Fibroblast of the aortic adventitia (primary cell): ENCODE measurements at regions not wholly inside any gene's neighbourhood (a gene's known extent, or its start where the extent isn't known, plus 50 kb on each side); places are given as distances from the start of the nearest gene placed in this dataset.
"Not testable (repeated sequence)": the region's sequence is repeated elsewhere in the genome, so short reads cannot be mapped to it uniquely, and the experiment has no call there.

Experiments
- DNase-seq: peaks from one replicate; pipeline ENCODE4 v3.0.0-alpha.2; 2010; ENCODE audit warnings: low read depth
- H3K4me3 ChIP-seq: 2 replicates; pipeline ENCODE4 v1.5.1; 2011; ENCODE audit warnings: low read depth, mild to moderate bottlenecking, control low read depth, low read length, moderate library complexity
- TF ChIP-seq, protein P1 (sequence below): IDR thresholded peaks from 2 replicates; pipeline ENCODE4 v1.5.1; 2011; ENCODE audit warnings: mild to moderate bottlenecking, low read length, control low read depth, inconsistent platforms; ENCODE audit not compliant: insufficient read depth

DNA sequence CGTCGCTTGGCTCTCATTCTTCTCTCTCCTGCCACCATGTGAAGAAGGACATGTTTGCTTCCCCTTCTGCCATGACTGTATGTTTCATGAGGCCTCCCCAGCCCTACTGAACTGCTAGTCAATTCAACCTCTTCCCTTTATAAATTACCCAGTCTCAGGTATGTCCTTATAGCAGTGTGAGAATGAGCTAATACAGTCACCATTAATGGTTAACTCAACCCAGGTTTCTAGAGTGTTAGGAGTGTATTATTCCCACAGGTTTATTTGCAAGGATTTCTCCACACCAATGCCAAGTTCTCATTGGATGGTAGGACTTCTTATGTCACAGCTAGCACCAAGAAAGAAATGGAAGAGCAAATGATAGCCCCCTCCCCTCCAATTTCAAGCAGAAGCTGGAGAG, 71.9 kb downstream of the DYNAP start:
- no peak for DNase-seq
- TF ChIP-seq, protein P1, sequence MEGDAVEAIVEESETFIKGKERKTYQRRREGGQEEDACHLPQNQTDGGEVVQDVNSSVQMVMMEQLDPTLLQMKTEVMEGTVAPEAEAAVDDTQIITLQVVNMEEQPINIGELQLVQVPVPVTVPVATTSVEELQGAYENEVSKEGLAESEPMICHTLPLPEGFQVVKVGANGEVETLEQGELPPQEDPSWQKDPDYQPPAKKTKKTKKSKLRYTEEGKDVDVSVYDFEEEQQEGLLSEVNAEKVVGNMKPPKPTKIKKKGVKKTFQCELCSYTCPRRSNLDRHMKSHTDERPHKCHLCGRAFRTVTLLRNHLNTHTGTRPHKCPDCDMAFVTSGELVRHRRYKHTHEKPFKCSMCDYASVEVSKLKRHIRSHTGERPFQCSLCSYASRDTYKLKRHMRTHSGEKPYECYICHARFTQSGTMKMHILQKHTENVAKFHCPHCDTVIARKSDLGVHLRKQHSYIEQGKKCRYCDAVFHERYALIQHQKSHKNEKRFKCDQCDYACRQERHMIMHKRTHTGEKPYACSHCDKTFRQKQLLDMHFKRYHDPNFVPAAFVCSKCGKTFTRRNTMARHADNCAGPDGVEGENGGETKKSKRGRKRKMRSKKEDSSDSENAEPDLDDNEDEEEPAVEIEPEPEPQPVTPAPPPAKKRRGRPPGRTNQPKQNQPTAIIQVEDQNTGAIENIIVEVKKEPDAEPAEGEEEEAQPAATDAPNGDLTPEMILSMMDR: no peak
- no peak overlapping the region for H3K4me3 ChIP-seq

DNA sequence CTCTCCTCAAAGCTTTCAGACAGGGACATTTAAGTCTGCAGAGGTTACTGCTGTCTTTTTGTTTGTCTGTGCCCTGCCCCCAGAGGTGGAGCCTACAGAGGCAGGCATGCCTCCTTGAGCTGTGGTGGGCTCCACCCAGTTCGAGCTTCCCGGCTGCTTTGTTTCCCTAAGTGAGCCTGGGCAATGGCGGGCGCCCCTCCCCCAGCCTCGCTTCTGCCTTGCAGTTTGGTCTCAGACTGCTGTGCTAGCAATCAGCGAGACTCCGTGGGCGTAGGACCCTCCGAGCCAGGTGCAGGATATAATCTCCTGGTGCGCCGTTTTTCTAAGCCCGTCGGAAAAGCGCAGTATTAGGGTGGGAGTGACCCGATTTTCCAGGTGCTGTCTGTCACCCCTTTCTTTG, 78.7 kb downstream of the DYNAP start:
- DNase-seq, H3K4me3 ChIP-seq: not testable (repeated sequence)

DNA sequence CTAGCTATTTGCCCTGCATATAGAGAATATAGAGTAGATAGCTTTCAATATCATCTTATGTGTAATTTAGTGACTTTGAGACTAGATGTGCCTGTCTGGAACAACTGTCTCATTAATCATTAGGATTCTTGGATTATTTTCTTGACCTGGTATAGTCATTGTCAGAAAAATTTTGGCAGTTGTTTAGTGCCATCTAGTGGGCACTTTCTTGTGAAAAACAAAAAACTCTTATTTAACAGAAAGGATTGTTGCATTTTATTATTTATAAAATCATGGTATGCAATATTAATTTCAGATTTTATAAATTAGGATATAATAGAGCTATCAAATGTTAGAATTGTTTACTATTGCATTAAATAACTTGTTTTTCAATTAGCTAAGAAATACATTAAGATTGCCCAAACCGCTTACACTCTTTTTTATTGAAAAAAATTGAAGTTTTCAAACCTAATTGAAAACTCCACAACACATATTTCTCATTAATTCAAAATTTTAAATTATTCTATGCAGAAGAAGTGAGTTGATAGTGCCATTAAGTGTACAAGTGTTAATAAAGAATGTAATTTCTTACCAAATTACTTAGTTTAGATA, 80.3 kb downstream of the DYNAP start:
- no peak overlapping the region for H3K4me3 ChIP-seq
- peak; percentile 65 for DNase-seq
- TF ChIP-seq, protein P1: peak; percentile 47

DNA sequence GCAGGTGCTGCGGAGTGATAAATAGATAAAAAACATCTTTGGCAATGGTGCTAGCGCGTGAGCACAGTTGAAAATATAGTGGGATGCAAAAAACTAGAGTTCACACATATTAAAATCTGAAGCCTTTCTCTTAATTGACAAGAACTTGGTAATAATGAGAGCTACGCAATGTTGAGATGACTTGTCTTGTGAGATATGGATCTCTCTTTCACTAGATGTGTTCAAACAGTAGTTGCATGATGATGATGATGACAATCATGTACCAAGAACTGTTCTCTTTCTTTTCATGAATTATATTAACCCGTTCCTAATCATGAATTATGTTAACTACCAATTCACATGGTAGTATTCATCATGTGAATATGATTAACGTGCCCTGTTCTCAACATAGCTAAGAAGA, 81.1 kb downstream of the DYNAP start:
- H3K4me3 ChIP-seq: no peak overlapping the region
- TF ChIP-seq, protein P1: no peak
- DNase-seq: no peak

DNA sequence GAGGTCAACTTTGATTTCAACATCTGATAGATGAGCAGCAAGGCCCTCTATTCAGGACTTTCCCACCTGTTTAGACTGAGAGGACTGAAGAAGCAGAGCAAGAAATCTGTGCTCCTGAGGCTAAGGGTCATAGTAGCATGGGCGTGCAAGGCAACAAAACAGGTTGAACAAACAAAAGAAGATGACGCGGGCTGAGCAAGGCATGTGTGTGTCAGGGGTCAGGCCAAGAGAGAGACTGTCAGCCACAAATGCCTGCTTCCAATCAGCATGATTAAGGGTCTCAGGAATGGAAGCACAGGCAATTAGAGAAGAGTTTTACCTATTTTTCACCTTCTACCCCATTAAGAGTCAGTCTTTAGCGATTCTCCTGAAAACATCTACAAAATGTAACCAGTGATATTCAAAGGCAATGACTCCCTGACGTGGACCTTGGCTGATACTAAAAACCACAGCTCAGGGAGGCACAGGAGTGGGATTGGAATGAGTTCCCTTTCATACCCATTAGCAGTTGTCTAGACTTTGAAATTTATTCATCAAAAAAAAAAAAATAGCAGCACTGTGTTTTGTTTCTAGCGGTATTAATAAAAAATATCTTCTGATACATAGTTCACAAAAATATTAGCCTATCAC, 81.9 kb downstream of the DYNAP start:
- TF ChIP-seq, protein P1: no peak
- no peak for DNase-seq
- H3K4me3 ChIP-seq: no peak overlapping the region

DNA sequence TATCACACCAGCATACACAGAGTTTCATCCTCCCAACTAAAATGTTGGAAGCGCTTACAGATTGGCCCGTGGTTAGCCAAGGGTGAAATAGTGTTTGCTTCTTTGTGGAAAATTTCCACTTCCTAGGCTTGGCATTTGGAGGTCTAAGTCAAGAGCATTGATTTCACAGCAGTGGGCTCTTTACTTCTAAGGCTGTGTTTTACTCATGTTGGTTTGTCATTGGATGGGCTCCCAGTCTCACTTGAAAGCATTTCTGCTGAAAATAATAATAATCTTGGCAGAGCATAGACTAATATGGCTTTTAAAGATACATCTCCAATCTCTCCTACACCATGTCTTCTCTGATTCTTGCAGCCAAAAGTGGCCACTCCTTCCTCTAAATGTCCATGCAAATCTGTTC, 82.9 kb downstream of the DYNAP start:
- TF ChIP-seq, protein P1: no peak
- no peak for DNase-seq
- no peak overlapping the region for H3K4me3 ChIP-seq

DNA sequence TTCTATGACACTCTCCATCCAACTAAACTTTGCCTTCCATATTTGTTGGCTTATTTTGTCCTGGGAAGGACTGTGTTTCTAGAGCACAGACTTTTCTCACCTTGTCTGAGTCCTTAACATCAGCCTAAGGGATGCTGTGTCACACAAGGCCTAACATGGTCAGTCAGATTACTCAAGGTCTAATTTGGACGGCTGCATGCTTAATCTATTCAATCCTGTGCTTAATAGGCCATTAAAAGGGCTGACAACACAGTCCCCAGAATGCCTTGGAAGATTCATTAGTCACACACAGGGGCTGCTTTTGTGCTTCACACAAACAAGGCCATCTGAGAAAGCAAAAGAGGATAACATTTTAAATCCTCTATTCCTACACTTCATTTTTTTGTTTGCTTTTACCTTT, 84.0 kb downstream of the DYNAP start:
- H3K4me3 ChIP-seq: no peak overlapping the region
- no peak for DNase-seq
- TF ChIP-seq, protein P1: no peak
